ENCODE measurements at regions not wholly inside any gene's neighbourhood (a gene's known extent, or its start where the extent isn't known, plus 50 kb on each side); places are given as distances from the start of the nearest gene placed in this dataset.
"Not testable (repeated sequence)": the region's sequence is repeated elsewhere in the genome, so short reads cannot be mapped to it uniquely, and the experiment has no call there.

DNA sequence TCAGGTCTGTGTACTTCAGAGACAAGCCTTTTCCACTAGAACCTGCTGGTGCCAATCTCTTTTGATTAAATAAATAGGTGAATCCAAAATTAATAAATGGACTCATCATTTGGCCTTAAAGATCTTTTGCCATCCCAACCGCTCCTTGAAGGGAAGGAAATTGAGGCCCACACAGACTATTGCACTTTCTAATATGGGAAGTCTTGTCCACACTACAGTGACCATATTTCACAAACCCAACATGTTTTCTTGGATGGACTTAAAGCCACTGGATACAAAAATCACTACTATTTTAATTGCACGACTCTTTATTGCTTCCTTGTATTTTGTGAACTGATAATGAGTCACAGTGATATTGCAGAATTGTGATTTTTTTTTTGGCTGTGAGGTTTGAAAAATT lies 135.0 kb downstream of the DIRAS2 start:
- DNase-seq: no peak

DNA sequence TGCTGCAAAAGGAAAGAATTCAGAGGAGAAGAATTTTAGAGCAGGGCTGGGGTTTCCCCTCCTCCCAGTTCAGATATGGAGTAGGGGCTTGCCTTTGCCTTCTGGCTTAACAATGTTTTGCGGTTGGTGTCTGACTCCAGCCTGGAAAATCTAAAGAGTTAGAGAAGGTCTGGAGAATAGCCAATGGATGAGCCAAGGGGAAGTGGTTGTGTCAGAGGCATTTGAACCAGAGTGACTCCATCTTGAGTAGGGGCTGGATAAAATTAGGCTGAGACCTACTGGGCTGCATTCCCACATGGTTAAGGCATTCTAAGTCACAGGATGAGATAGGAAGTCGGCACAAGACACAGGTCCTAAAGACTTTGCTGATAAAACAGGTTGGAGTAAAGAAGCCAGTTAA lies 133.7 kb downstream of the DIRAS2 start:
- no peak for DNase-seq

DNA sequence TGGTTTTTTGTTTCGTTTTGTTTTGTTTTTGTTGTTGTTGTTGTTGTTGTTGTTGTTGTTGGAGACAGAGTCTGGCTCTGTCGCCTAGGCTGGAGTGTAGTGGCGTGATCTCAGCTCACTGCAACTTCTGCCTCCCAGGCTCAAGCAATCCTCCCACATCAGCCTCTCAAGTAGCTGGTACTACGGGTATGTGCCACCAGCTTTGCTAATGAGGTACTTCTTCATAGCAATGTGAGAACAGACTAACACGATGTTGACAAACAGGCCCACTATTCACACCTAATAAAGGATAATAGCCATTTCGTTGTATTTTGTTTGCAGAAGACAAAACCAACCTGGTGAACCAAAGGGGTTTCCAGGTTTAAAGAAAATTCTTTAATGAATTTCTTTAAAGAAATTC lies 130.9 kb downstream of the DIRAS2 start:
- no peak for DNase-seq

DNA sequence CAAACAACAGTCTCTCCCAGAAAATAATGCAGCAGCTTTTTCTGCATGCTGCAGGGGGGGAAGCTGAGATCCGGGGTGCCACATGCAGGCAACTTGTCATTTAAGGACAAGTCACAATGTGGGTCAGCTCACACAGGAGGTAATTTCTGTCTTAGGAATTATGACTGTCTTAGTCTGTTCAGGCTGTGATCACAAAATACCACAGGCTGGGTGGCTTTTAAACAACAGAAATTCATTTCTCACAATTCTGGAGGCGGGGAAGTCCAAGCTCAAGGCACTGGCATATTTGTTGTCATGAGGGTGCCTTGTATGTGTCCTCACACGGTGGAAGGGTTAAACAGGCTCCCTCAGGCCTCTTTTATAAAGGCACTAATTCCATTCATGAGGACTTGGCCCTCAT lies 127.7 kb downstream of the DIRAS2 start:
- DNase-seq: no peak

DNA sequence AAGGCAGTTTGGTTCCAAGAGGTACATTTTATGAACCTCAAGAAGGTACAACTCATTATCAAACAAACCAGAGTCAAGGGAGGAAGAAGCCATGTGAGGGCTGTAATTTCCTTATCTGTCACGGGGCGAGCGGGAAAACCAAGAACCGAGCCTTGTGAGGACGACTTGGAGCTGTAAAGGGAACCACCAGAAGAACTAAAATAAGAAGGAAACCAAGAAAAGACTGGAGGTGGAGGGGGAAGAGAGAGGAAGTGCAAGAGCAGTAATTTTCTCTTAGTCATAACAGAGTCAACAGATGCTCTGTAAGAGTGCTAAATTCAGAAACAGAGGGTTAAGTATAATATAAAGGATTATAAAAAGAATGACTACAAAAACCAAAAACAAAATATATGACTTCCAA lies 127.1 kb downstream of the DIRAS2 start:
- no peak for DNase-seq

DNA sequence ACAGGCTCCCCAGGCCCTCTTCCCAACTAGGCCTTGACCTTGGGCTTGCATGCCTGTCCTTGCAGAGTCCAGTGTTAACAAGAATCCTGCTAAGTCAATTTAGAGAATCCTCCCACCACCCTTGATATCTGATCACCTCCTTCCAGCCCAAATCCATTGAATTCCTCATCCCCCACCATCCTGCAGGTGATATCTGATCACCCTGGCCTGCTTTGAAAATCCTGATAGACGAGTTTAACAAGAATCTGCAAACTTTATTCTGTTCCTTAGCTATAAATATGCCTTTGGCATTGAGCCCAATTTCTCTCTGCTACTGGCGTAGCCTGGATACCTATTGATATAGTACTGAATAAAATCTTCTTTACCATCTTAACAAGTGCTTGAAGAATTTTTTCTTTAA lies 125.5 kb downstream of the DIRAS2 start:
- no peak for DNase-seq

DNA sequence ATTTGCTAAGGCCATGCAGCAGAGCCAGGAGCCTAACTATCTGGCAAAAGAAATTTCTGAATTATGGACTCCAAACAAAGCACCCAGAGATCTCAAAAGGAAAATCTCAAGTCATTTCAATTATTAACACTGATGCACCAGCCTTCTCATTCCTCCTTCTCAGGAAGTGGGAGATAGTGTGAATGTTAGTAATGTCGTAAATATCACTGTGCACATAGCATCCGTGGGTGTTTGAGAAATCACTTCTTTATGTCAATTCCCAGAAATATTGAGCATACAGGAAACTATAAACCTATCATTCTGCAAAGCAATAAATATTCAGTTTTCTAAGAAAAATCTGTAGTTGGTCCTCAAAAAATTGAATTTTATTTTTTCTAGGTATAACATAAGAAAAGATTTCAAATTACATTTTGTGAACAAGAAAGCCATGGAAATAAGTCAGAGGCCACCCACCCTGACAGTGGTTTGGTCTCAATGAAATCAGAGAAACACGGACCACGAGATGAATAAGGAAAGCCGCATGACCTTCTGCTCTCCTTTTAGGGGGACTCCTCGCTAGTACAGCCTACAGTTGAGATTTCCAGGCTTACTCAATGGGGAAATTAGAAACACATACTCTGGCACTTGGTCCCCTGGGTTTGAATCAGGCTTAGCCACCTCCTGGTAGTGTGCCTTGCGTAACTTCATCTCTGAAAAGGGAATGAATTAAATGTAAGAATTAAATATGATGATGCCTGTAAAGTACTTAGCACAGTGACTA lies 120.6 kb downstream of the DIRAS2 start:
- DNase-seq: no peak

DNA sequence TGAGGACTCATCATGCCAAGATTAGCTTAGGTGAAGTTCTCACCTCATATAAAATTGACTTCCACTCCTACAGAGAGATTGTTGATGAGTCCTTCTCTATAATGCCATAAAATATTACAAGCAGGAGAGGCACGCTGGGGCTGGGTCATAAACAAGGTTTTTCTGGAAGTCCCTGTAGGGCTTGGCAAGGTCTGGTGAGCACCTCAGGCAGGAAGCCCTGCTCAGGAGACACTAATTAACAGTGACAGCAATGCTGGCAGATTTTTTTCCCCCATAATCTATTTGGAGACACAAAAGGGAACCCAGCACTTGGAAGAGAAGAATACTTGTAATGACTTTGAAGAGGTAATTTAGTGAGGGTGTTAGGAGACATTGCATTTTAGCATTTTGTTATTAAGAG lies 118.7 kb downstream of the DIRAS2 start:
- DNase-seq: no peak

DNA sequence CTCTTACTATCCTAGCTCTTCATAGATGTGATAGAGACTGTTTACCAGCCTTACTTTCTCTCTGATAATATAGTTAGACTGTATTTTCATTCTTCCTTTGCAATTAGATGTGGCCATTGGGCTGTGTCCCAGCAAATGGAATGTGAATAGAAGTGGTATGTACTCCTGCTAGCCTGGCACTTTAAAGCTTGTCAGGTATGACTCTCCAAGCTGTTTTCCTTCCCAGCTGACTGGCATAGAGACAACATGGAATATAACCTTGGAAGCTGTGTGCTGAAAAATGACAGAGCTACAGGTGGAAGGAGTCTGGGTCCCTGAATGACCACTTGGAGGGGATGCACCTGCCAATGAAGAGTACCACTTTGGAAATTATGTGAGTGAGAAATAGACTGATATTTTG lies 116.2 kb downstream of the DIRAS2 start:
- no peak for DNase-seq

DNA sequence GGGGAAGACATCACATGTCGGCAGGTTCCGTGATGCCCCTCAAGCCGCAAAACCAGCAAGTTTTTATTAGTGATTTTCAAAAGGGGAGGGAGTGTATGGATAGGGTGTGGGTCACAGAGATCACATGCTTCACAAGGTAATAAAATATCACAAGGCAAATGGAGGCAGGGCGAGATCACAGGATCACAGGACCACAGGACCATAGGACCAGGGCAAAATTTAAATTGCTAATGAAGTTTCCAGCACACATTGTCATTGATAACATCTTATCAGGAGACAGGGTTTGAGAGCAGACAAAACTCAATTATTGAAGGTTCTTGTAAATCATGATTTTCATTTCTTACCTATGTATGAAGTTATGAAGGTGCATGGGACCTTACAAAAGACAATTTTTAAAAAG lies 106.5 kb downstream of the DIRAS2 start:
- DNase-seq: not testable (repeated sequence)

DNA sequence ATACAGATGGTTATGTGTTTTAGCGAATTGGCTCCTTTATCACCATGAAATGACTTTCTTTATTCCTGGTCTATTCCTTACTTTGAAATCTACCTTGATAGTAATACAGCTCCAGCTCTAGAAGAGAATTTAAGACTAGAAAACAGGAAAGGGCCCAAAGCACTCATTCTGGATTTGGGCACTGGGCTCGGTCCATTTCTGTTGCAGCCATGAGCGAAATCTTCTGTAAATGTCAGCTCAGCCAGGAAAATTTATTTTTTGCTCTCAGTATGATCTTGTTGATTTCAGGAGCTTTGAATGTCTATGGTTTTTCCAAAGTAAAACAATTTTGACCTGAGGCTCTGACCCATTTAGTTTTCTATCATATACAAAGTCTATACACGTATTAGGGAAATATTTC lies 104.1 kb downstream of the DIRAS2 start:
- DNase-seq: no peak

DNA sequence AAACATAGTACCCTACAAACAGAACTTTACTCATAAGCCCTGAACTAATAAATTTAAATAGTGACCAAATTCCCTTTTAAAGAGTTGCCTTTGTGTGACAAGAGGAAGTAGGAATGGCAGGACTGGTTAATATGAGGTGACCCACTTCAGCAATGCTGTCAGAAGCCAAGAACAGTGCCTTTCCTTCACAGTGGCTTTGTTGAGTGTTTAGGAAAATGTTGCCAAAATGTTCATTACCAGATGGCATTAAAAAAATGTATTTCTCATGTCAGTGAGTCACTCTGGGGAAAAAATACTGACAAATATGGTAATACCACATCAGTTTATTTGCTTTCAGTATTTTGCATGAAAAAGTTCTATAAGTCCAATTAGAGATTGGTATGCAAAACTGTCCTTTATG lies 103.3 kb downstream of the DIRAS2 start:
- DNase-seq: no peak

DNA sequence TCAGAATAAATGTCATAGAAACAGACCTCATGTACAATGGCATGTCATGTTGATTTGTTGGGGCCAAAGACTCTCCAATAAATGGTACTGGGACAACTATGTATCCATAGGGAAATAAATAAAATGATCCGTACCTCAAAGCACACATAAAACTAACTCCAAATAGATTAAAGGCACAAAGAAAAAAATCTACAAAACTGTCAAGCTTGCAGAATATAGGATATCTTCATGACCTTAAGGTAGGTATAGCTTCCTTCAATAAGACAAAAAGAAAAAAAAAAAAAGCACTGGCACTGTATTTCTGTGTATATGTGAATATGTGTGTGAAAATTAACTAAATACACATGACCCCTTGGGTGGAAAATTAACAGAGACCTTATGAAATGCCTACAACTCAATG lies 101.9 kb downstream of the DIRAS2 start:
- no peak for DNase-seq

DNA sequence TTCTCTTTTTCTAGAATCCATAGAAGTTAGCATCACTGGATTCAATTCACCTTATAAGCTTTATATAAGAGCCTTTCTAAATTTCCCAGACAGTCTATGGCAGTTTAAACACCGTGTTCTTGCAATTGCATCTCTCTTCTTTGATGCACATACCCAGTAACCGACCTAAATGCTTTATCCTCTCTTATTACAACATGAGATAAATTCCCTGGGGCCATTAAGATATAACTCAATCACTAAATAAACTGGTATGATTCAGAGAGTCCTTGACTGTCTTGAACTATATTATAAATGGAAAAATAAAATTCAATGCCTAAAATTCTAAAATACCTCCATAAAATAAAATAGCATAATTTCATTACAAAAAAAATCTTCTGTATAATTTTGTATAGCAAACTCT lies 98.1 kb downstream of the DIRAS2 start:
- no peak for DNase-seq

DNA sequence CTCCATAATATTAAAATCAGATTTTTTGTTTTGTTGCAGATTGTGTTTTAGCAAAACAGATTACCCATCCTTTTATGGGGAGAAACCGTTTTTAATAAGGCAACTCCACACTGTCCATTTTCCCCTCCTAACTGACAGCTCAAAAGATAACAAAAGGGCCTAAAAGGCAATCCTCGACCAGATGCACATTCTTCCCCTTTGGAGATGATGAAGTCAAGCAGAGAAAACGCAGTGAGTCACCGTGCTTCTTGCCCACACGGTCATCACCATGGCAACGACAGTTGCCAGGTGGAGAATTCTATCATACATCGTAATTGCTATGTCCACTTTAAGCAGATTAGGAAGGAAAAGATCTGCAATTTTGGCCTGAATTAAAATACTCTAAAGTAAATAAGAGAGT lies 96.4 kb downstream of the DIRAS2 start:
- no peak for DNase-seq

DNA sequence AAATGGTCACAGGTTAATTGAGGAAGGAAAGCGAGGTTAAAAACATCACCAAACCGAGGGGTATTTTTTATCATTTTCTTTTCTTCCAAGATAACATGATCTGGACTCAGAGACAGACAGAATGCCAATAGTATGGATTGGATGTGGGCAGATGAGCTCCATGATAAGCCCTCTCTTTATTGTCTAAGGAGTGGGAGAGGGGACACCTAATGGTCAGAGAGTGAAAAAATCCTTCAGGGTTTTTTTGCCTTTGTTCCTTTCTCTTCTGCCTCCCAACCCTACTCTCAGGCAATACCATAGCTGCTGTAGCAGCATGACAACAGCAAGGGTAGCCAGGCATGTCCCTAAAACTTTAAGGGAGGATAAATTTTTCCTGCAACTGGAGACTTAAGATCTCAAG lies 94.7 kb downstream of the DIRAS2 start:
- no peak for DNase-seq

DNA sequence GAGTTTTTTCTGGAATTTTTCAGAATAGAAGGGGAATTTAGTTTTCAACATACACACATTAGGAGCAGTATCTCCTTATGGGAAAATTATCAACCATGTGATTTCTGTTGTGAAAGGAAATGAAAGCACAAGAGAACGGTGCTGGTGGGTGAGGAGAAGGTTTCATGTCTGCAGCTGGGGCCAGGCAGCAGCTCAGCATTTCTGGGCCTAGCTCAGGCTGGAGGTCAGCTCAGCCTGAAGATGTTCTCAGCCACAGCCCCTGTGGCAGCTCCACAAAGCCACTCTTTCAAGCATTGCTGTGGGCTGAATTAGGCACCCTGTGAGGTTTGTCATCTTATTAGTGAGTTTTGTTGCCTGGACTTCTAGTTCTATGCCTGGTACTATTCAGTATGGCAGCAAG lies 90.3 kb downstream of the DIRAS2 start:
- no peak for DNase-seq

DNA sequence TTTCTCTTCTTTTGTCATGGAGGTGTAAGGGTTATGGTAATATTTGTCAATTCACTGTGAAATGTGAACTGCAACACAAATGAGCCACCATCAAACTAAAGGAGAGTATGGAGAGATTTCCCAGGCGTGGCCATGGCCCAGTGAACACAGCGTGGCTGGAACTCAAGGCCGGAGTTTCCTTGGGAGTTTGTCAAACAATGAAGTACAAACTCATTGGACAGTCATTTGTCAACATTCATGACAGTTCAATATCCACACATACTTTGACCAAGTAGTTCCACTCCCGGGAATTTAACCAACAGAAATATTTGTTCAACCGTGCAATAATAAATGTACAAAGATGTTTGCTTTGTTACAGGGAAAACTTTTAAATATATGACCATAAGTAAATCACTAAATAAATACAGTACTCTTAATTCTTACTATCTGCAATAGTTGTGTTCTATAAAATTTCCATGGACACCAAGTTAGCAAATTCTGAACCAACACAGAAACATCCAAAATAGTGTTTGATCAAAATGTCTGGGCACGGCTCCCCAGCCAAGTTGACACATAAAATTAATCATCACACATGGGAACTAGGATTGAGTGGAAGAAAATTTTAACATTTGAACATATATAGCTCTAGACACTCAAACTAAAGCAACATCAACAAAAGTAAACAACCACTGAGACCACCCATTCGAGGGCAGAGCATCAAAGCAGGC lies 87.1 kb downstream of the DIRAS2 start:
- DNase-seq: no peak

DNA sequence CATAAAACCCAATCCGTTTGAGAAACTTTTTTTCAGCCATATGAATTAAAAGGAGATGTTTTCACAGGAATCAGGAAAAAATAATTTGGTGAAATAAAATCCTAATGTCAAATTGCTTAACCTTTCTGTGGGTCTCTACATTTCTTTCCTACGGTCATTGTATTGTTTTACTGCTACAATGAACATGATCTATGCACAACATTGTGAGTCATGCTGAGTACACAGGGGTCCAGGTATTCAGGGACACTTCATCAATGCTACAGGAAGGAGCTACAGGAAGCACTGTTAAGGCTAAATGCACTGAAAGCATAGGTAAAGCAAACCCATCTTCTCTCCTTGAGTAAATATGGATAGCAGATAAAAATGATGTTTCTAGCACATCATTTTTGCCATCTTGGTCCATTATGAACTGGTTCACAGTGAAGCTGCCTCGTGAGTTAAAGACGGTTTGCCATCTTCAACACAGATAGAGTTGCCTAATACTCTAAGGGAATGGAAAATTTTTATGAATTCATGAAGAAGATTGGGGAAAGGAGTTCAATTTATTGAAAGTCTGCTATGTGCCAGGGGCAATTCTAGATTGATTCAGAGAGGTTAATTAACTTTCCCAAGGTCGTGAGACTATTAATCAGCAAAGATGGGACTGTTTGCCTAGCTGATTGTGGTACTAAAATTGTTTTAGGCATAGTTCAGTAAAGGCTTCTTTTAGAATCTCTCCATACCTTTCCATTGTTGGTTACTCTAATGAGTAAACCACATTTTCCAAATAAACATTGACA lies 85.5 kb downstream of the DIRAS2 start:
- no peak for DNase-seq

DNA sequence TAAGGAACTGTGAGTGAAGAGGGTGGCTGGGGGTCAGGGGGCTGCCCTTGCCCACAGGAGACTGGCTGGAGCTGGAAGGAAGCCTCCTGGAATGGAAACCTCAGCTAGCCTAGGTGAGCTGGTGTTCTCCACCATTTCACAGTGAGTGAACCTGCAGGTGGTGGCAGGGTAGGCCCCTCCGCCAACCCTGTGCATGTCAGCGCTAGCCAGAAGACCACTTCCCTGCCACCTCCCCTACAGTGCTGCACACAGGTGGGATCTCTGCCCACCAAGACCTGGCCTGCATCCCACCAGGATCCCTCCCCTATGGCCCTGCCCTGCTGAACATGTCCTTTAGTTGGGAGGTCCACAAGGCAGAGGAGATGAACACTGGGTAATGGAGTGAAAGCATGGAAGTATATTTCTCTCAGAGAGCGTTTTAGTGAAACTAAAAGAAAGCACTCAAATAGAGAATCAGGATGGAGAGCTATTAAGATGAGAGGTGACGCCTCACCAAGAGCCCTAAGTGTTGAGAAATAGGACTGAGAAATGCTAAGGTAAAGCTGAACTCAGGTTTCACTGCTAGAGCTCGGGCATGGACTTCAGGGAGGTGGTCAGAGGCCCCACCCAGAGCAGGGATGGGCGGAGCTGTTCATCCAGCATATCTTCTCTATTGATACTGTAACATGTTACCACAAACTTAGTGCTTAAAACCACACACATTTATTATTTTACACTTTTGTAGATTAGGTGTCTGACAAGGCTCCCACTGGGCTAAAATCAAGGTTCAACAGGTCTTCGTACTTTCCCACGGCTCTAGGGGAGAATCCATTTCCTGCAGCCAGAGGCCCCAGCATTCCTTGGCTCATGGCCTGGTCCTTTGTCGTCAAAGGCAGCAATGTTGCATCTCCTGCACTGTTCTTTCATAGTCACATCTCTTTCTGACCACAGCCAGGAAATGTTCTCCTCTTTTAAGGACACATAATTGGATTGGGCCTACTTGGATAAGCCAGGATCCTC lies 83.2 kb downstream of the DIRAS2 start:
- no peak for DNase-seq
